Uterus (tissue), 3 donors: ENCODE measurements at regions not wholly inside any gene's neighbourhood (a gene's known extent, or its start where the extent isn't known, plus 50 kb on each side); places are given as distances from the start of the nearest gene placed in this dataset.
"Not testable (repeated sequence)": the region's sequence is repeated elsewhere in the genome, so short reads cannot be mapped to it uniquely, and the experiment has no call there.

Experiments
- DNase-seq, 2 donors: peaks; one replicate each; pipeline ENCODE4 v3.0.0-alpha.2; 2019 to 2020
- H3K27ac ChIP-seq, 2 donors: fragments of 200-600 bp; sonication (generic); 1 replicate in 1 of 2; 2 replicates in 1 of 2; pipeline ENCODE4 v1.5.1; 2016 to 2018
- H3K27me3 ChIP-seq, 2 donors: fragments of 200-600 bp; sonication (generic); one replicate each; pipeline ENCODE4 v1.5.1; 2018 to 2019; ENCODE audit warnings: control low read depth in 1 of 2
- H3K36me3 ChIP-seq, 2 donors: fragments of 200-600 bp; sonication (generic); one replicate each; pipeline ENCODE4 v1.5.1; 2019; ENCODE audit warnings: control low read depth in 1 of 2
- H3K4me1 ChIP-seq, 2 donors: fragments of 200-600 bp; sonication (generic); one replicate each; pipeline ENCODE4 v1.5.1; 2018 to 2019; ENCODE audit warnings: control low read depth in 1 of 2
- H3K4me3 ChIP-seq, 2 donors: fragments of 200-600 bp; sonication (generic); 1 replicate in 1 of 2; 2 replicates in 1 of 2; pipeline ENCODE4 v1.5.1; 2018 to 2019; ENCODE audit warnings: mild to moderate bottlenecking in 1 of 2
- H3K9me3 ChIP-seq, 2 donors: fragments of 200-600 bp; sonication (generic); one replicate each; pipeline ENCODE4 v1.5.1; 2019; ENCODE audit warnings: control low read depth in 1 of 2
- POLR2A ChIP-seq, 2 donors: fragments of 450-650 bp; IDR thresholded peaks; one replicate each; pipeline ENCODE4 v1.6.1; 2016; ENCODE audit warnings: antibody characterized with exemption in 2 of 2, mild to moderate bottlenecking in 1 of 2, moderate library complexity in 1 of 2
- intact Hi-C: fragments of 100-400 bp; cut with DNase I; formaldehyde crosslinking; loops from one replicate; pipeline ENCODE4 v1.15.1; 2023; ENCODE audit warnings: low total_unique reads
- TF ChIP-seq, protein P1 (sequence below), 4 experiments: fragments of 200-600 bp in 2 of 4; fragments of 450-650 bp in 2 of 4; sonication (generic) in 2 of 4; IDR thresholded peaks; one replicate each; pipeline ENCODE4 v1.5.1; 2016 to 2019; ENCODE audit warnings: antibody characterized with exemption in 4 of 4, mild to moderate bottlenecking in 2 of 4, moderate library complexity in 1 of 4
- donor health status: DM: yes; HTN: yes; CAD: no.

DNA sequence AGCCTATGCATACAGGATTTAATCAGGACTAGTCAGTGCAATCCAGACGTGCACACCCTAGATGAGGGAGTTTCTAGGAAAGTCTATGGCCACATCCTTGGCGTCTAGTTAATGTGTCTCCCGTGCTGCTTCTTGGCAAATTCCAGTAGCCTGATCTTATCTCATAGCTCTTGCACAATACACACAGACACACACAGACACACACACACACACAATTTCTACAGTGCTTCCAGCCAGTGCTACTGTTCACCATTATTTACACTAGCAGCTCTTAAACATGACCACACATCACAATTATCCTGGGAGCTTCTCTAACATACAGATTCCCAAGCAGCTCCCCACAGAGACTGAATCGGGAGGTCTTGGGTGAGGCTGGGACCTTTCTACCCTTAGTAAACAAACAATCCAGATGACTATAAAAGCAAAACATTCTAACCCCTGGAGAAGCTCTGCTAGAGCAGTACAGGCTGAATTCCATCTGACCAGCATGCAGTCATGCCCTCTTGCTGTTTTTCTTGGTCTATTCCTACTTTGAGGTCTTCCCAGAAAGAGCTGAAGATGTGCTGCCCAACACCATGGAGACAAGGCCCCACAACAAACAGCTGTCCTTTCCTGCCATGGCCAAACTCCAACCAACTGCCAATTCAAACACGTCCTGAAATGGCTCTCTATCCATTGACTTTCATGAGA, 236.6 kb downstream of the DEPDC1B start:
- intact Hi-C loops: no loop called here
- Histone ChIP-seq H3K9me3 (no peaks in the 10 kb centered on the region), H3K27ac (no peak overlapping the region), H3K4me1 (no peaks in the 10 kb centered on the region), H3K36me3 (no peaks in the 10 kb centered on the region), H3K27me3 (no peaks in the 10 kb centered on the region), H3K4me3 (no peak overlapping the region)
- TF ChIP-seq, protein P1, sequence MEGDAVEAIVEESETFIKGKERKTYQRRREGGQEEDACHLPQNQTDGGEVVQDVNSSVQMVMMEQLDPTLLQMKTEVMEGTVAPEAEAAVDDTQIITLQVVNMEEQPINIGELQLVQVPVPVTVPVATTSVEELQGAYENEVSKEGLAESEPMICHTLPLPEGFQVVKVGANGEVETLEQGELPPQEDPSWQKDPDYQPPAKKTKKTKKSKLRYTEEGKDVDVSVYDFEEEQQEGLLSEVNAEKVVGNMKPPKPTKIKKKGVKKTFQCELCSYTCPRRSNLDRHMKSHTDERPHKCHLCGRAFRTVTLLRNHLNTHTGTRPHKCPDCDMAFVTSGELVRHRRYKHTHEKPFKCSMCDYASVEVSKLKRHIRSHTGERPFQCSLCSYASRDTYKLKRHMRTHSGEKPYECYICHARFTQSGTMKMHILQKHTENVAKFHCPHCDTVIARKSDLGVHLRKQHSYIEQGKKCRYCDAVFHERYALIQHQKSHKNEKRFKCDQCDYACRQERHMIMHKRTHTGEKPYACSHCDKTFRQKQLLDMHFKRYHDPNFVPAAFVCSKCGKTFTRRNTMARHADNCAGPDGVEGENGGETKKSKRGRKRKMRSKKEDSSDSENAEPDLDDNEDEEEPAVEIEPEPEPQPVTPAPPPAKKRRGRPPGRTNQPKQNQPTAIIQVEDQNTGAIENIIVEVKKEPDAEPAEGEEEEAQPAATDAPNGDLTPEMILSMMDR (IDR thresholded peaks at IDR 0.05): no peak
- TF ChIP-seq POLR2A (IDR thresholded peaks at IDR 0.05): no peak
- no peak for DNase-seq

DNA sequence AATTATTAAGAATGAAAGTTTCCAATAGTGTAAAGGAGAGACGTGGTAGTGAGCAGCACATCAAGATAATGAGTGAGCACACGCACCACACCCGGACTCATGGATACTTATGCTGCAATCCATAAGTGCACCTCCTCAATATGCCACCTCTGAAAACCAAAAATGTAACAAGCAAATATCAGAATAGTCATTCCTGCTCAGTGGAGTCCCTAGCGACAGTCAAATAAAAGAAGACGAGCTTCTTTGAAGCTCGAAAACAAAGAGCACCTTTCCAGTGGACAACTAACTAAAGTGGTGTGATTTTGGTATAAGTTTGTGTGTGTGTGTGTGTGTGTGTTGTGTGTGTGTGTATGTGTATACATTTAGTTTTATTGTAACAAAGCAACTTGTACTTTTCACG, 241.3 kb downstream of the DEPDC1B start:
- H3K36me3 ChIP-seq: no peaks in the 10 kb centered on the region
- H3K4me3 ChIP-seq: no peak overlapping the region
- no peak for DNase-seq
- H3K27ac ChIP-seq: no peak overlapping the region
- no peak for TF ChIP-seq POLR2A (IDR thresholded peaks at IDR 0.05)
- TF ChIP-seq, protein P1 (IDR thresholded peaks at IDR 0.05): no peak
- H3K27me3 ChIP-seq: no peaks in the 10 kb centered on the region
- H3K4me1 ChIP-seq: no peaks in the 10 kb centered on the region
- intact Hi-C loops: no loop called here
- H3K9me3 ChIP-seq: no peaks in the 10 kb centered on the region

DNA sequence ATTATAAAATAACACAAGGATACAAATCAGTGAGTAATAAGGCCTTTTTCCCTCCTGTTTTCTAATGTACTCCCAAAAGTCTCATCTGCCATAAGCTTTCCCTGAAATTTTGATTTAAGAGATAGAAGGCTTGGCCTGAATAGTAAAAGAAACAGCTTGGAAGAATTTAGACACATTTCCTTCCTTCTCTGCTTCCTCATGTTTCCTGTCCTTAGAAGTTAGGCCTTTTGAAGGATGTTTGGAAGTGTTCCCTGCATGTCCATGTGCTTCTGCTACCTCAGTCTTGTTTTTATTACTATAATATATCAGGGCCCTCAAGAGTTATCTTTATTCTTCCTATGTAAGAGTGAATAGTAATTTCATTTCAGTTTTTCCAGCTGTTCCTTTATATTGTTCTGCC, 242.7 kb downstream of the DEPDC1B start:
- TF ChIP-seq POLR2A (IDR thresholded peaks at IDR 0.05): no peak
- Histone ChIP-seq H3K36me3 (no peaks in the 10 kb centered on the region), H3K4me1 (no peaks in the 10 kb centered on the region), H3K27me3 (no peaks in the 10 kb centered on the region), H3K4me3 (no peak overlapping the region), H3K9me3 (no peaks in the 10 kb centered on the region), H3K27ac (peak overlapping the region in 1 of 2 donors; percentile 1)
- intact Hi-C loops: no loop called here
- no peak for DNase-seq

DNA sequence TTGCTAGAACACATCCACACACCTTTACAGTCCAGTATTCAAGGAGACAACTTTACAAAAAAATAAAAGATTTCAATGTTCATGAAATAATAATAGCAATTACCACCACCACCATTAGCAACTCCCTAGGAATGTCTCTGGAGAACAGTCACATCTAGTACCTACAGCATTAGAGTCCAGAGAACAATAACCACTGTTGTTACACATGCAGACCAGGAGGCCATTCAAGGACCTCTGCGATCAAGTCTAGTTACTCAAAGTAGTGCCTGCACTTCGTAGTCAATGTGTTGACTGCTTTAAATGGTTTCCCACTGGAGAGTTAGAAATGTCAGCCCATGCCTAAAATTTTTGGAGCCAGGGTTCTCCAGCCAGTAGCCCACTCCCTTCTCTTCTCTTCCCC, 244.4 kb downstream of the DEPDC1B start:
- TF ChIP-seq POLR2A (IDR thresholded peaks at IDR 0.05): no peak
- TF ChIP-seq, protein P1 (IDR thresholded peaks at IDR 0.05): no peak
- intact Hi-C loops: no loop called here
- H3K4me1 ChIP-seq: no peaks in the 10 kb centered on the region
- no peaks in the 10 kb centered on the region for H3K9me3 ChIP-seq
- no peaks in the 10 kb centered on the region for H3K36me3 ChIP-seq
- H3K27ac ChIP-seq: no peak overlapping the region
- no peaks in the 10 kb centered on the region for H3K27me3 ChIP-seq
- DNase-seq: no peak
- H3K4me3 ChIP-seq: no peak overlapping the region

DNA sequence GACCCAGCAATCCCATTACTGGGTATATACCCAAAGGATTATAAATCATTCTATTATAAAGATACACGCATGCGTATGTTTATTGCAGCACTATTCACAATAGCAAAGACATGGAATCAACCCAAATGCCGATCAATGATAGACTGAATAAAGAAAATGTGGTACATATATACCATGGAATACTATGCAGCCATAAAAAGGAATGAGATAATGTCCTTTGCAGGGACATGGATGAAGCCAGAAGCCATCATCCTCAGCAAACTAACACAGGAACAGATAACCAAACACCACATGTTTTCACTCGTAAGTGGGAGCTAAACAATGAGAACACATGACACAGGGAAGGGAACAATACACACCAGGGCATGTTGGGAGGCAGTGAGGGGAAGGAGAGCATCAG, 245.7 kb downstream of the DEPDC1B start:
- H3K9me3 ChIP-seq, DNase-seq, H3K27me3 ChIP-seq, H3K4me3 ChIP-seq, H3K36me3 ChIP-seq, H3K27ac ChIP-seq, H3K4me1 ChIP-seq, intact Hi-C loops: not testable (repeated sequence)

DNA sequence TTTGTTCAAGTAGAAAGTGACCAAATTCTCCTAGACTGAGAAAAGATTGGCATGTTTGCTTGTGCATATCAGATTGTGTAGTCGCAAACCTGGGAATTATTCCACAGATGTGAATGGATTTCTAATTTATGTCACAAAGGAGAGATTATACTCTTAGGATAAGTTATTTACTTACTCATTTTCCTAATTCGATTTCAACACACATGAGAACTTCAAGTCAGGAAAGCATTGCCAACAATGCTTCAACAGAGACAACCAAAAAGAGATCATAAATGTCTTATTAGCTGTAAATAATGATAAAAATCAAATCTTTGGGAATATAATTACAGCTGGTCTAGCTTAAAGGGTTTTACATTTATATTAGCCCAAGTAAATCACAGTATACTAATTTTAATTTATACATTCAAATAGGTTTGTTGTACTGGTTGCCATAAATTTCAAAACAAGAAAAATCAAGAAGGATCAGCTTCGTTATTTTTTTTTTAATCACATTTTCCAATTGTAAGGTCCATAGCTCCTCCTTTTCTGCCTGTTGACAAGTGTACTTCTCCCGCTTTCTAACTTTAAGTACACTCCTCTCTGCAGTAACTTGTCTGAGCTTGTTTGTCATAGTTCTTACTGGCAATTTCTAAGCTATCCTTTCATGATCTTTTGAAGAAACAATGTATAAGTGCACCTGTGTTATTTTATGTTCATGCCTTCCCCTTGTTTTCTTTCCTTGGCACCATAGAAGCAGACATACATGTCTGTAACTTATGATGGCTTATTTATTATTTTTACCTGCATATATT, 246.6 kb downstream of the DEPDC1B start:
- DNase-seq: no peak
- H3K4me3 ChIP-seq: no peak overlapping the region
- no peaks in the 10 kb centered on the region for H3K9me3 ChIP-seq
- intact Hi-C loops: no loop called here
- no peaks in the 10 kb centered on the region for H3K36me3 ChIP-seq
- TF ChIP-seq POLR2A (IDR thresholded peaks at IDR 0.05): no peak
- TF ChIP-seq, protein P1 (IDR thresholded peaks at IDR 0.05): no peak
- no peaks in the 10 kb centered on the region for H3K4me1 ChIP-seq
- H3K27me3 ChIP-seq: no peaks in the 10 kb centered on the region
- no peak overlapping the region for H3K27ac ChIP-seq
